ENCODE measurements at regions not wholly inside any gene's neighbourhood (a gene's known extent, or its start where the extent isn't known, plus 50 kb on each side); places are given as distances from the start of the nearest gene placed in this dataset.

- no peak for TF ChIP-seq POLR2A (IDR thresholded peaks at IDR 0.05)
- no peaks in the 10 kb centered on the region for H3K9me3 ChIP-seq
Measured at GRCh38 chr1:235038701-235039100, 89.9 kb downstream of the TOMM20 start.

GRCh38 chr1:235035928-235036327 lies 92.7 kb downstream of the TOMM20 start:
- intact Hi-C loops (cut with DNase I; ENCODE audit: low total_unique reads), result no loop called here
- Histone ChIP-seq H3K4me3 (no peak overlapping the region), H3K27me3 (no peaks in the 10 kb centered on the region), H3K9me3 (no peaks in the 10 kb centered on the region), H3K36me3 (no peaks in the 10 kb centered on the region), H3K4me1 (no peaks in the 10 kb centered on the region), H3K27ac (no peak overlapping the region)
- TF ChIP-seq, protein P1, sequence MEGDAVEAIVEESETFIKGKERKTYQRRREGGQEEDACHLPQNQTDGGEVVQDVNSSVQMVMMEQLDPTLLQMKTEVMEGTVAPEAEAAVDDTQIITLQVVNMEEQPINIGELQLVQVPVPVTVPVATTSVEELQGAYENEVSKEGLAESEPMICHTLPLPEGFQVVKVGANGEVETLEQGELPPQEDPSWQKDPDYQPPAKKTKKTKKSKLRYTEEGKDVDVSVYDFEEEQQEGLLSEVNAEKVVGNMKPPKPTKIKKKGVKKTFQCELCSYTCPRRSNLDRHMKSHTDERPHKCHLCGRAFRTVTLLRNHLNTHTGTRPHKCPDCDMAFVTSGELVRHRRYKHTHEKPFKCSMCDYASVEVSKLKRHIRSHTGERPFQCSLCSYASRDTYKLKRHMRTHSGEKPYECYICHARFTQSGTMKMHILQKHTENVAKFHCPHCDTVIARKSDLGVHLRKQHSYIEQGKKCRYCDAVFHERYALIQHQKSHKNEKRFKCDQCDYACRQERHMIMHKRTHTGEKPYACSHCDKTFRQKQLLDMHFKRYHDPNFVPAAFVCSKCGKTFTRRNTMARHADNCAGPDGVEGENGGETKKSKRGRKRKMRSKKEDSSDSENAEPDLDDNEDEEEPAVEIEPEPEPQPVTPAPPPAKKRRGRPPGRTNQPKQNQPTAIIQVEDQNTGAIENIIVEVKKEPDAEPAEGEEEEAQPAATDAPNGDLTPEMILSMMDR (IDR thresholded peaks at IDR 0.05), result no peak
- TF ChIP-seq POLR2AphosphoS5 (IDR thresholded peaks at IDR 0.05), result no peak
- no peak for DNase-seq (ENCODE audit: low spot score in 2 of 2)

More at GRCh38 chr1:235038701-235039100, 89.9 kb downstream of the TOMM20 start:
- Histone ChIP-seq H3K27ac (no peak overlapping the region), H3K36me3 (no peaks in the 10 kb centered on the region), H3K4me3 (no peak overlapping the region), H3K27me3 (no peaks in the 10 kb centered on the region), H3K4me1 (no peaks in the 10 kb centered on the region)
- no peak for DNase-seq (ENCODE audit: low spot score in 2 of 2)
- intact Hi-C loops (cut with DNase I; ENCODE audit: low total_unique reads), result no loop called here

DNA sequence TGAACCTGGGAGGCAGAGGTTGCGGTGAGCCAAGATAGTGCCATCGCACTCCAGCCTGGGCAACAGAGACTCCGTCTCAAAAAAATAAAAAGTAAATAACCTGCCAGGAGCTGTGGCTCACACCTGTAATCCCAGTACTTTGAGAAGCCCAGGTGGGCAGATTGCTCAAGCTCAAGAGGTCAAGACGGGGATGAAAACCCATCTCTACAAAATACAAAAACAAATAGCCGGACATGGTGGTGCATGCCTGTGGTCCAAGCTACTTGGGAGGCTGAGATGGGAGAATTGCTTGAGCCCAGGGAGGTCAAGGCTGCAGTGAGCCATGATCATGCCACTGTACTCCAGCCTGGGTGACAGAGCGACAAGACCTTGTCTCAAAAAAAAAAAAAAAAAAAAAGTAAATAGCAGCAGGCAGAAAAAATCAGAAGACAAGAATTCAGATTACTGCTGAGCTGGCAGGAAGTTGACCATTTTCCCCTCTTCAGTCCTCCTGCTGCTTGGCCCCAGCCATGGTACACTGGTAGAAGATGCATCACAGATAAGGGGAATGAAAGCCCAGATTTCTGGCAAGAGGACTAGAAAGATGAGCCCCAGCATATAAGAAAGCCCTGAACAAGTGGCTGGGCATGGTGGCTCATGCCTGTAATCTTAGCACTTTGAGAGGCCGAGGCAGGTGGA lies 97.6 kb downstream of the TOMM20 start:
- Histone ChIP-seq H3K9me3 (no peaks in the 10 kb centered on the region), H3K4me3 (no peak overlapping the region), H3K36me3 (no peaks in the 10 kb centered on the region), H3K27me3 (no peaks in the 10 kb centered on the region), H3K4me1 (no peaks in the 10 kb centered on the region), H3K27ac (no peak overlapping the region)
- no peak for TF ChIP-seq POLR2A (IDR thresholded peaks at IDR 0.05)
- TF ChIP-seq POLR2AphosphoS5 (IDR thresholded peaks at IDR 0.05), result no peak
- TF ChIP-seq, protein P1 (IDR thresholded peaks at IDR 0.05), result no peak
- intact Hi-C loops (cut with DNase I; ENCODE audit: low total_unique reads), result no loop called here
- DNase-seq (ENCODE audit: low spot score in 2 of 2), result no peak

DNA sequence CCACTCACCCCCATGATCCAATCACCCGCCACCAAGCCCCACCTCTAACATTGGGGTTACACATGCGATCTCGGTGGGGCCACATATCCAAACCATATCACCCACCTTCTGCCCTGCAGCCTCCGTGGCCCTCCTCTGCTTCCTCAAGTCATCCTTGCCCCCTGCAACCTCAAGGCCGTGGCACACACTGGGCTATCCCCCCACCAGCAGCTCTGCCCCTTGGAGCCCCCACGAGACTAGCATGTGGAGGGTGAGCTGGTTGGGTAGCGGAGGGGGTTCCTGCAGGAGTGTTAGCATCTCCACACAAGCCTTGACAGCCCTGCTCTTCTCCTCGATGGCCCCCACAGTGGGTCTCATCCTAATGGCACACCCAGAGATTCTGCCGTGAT lies 100.8 kb downstream of the TOMM20 start:
- H3K36me3 ChIP-seq, result no peaks in the 10 kb centered on the region
- no peak for DNase-seq (ENCODE audit: low spot score in 2 of 2)
- H3K4me3 ChIP-seq, result no peak overlapping the region
- H3K4me1 ChIP-seq, result no peaks in the 10 kb centered on the region
- intact Hi-C loops (cut with DNase I; ENCODE audit: low total_unique reads), result no loop called here
- H3K9me3 ChIP-seq, result no peaks in the 10 kb centered on the region
- no peak overlapping the region for H3K27ac ChIP-seq
- H3K27me3 ChIP-seq, result no peaks in the 10 kb centered on the region
- TF ChIP-seq POLR2A (IDR thresholded peaks at IDR 0.05), result no peak
- no peak for TF ChIP-seq POLR2AphosphoS5 (IDR thresholded peaks at IDR 0.05)
- TF ChIP-seq, protein P1 (IDR thresholded peaks at IDR 0.05), result no peak

GRCh38 chr1:235027076-235027861 lies 101.4 kb downstream of the TOMM20 start:
- intact Hi-C loops (cut with DNase I; ENCODE audit: low total_unique reads), result no loop called here
- no peaks in the 10 kb centered on the region for H3K36me3 ChIP-seq
- H3K4me3 ChIP-seq, result no peak overlapping the region
- no peak for DNase-seq (ENCODE audit: low spot score in 2 of 2)
- no peaks in the 10 kb centered on the region for H3K9me3 ChIP-seq
- H3K4me1 ChIP-seq, result no peaks in the 10 kb centered on the region
- no peak overlapping the region for H3K27ac ChIP-seq
- no peaks in the 10 kb centered on the region for H3K27me3 ChIP-seq
- TF ChIP-seq POLR2AphosphoS5 (IDR thresholded peaks at IDR 0.05) (no peak), POLR2A (IDR thresholded peaks at IDR 0.05) (no peak)
- TF ChIP-seq, protein P1 (IDR thresholded peaks at IDR 0.05), result no peak

Measured in breast epithelium (tissue), 4 donors.